SH-SY5Y (cell line): ENCODE measurements at regions not wholly inside any gene's neighbourhood (a gene's known extent, or its start where the extent isn't known, plus 50 kb on each side); places are given as distances from the start of the nearest gene placed in this dataset.

ENCODE experiments used
- GATA2 ChIP-seq: IDR thresholded peaks from 2 replicates; pipeline ENCODE4 v1.6.1; 2011; ENCODE audit warnings: mild to moderate bottlenecking, low read depth, low read length
- GATA3 ChIP-seq: IDR thresholded peaks from 2 replicates; pipeline ENCODE4 v1.6.1; 2011; ENCODE audit warnings: low read depth, mild to moderate bottlenecking, low read length, moderate library complexity

DNA sequence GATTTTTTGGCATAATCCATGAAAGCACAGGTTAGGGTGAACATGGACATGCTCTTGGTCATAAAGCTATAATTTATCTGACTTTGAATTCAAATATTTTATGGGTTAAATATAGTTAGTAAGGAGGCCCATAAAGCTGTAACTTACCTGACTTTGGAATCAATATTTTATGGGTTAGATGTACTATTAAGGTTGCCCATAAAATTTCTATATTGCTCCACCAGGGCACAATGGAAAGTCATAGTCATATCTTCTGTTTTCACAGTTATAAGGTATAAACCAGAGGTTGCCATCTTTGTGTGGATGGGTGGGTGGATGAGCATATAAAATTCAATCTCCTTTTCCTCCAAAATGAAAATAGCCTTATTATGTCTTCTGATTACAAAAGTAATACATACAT, 120.5 kb upstream of the ADAMTSL1 start:
- TF ChIP-seq GATA2 (no peak), GATA3 (no peak)

DNA sequence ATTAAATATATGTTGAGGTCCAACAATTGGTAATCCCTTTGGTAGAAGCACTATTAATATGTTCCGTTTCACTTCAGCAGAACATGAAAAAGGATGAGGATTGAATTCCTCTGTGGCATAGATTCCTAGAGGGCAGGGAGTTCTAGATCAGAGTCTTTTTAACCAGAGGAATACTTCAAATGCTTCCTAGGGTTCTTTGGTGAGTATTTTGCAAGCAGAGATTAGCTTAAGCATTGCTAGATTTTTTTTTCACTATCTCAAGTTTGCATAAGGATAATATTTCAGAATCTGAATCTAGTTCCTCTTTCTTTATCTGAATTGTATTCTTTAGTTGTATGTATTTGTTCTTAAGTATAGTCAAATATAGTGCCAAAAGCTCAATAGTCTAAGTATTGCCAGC, 116.6 kb upstream of the ADAMTSL1 start:
- TF ChIP-seq GATA3: no peak

GRCh38 chr9:18358325-18358724, 115.6 kb upstream of the ADAMTSL1 start:
- TF ChIP-seq GATA2 (no peak), GATA3 (no peak)

GRCh38 chr9:18359335-18359734, 114.6 kb upstream of the ADAMTSL1 start:
- TF ChIP-seq GATA2 (no peak), GATA3 (no peak)

DNA sequence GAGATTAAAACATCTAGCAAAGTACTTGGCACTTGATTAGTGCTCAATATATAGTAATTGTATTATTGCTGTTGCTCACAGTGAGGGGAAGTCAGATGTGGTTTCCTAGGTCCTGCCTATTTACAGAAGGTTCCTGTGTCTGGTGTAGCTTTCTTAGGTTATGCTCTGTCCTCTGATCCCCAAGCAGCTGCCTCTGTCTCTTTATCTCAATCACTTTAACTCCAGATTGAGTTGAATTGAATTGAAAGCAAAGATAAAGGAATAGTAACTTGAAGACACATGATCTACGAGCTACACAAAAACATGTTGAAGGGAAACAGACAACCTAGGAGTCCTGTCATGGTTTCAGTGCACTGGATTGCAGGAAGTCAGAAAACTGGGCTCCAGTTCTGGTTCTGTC, 113.9 kb upstream of the ADAMTSL1 start:
- TF ChIP-seq GATA2: no peak
- no peak for TF ChIP-seq GATA3

GRCh38 chr9:18361646-18362045, 112.3 kb upstream of the ADAMTSL1 start:
- TF ChIP-seq GATA3 (no peak), GATA2 (no peak)

GRCh38 chr9:18362166-18362565, 111.8 kb upstream of the ADAMTSL1 start:
- no peak for TF ChIP-seq GATA3
- no peak for TF ChIP-seq GATA2

DNA sequence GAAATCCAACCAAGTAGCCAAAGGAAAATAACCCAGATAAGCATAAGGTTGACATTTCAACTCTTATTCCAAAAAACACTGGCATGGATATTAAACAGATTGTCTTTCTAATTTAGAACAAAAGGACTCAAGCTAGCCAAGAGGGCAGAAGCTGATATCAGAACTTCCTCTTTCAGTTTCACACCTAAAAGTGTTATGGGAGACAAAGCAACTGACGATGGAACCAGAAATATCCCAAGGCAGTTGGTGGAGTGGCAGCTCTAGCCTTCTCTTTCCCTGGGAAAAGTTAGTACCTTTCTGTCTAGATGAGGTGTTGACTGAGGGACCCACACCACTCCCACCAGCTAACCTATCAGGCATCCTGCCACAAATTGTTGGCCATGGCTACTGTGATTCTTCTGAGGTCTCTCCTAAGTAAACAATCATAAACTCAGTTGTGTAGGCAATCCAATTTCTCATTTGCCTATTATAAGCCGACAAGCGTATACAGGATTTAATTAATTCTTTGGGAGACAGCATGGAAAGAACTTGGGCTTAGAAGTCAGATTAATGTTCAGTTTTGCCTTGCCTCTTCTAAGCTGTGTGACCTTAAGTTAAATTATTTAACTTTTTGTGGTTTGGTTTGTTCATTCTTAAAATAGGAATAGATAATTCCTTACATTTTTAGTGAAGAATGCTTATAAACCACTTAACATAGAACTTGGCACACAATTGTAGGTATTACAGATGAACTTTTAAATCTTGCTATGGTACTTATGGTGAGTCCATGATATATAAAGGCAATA, 110.9 kb upstream of the ADAMTSL1 start:
- TF ChIP-seq GATA3: no peak
- TF ChIP-seq GATA2: no peak

- TF ChIP-seq GATA3 (no peak), GATA2 (no peak)
These were observed 108.3 kb upstream of the ADAMTSL1 start for GRCh38 chr9:18365651-18366050.

DNA sequence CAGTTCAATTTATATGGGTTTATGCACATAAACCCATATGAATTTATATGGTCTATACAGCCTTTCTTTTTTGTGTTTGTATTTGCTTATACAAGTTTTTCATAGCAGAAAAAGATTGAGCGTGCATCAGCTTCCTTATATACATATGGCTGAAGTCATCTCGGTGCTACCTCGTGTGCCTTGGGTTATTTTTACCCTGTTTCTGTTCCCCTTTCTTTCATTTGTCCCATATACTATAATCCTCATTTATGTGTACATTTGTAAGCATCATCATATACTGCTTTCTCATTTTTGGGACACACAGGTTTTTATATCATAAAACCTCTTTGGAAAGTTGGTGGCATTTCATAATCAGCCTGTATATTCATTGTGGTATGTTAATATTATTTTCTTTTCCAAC, 107.8 kb upstream of the ADAMTSL1 start:
- TF ChIP-seq GATA3 (no peak), GATA2 (no peak)

DNA sequence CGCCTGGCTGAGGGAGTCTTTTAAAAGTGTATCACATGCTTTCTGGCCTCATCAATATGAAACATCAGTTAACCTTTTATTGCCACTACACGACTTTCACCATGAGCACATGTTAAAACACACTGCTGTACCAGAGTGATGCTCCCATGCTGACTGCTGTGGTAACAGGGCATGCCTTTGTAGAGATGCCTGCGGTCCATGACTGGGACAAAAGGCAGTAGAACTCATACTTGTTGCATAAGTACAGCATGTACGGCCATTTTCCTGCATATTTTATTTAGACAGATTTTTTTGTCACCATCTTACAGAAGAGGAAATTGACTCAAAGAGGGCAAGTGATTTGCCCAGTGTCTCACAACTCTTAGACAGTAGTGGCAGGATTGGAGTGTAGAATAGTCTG, 105.7 kb upstream of the ADAMTSL1 start:
- no peak for TF ChIP-seq GATA2
- TF ChIP-seq GATA3: no peak

DNA sequence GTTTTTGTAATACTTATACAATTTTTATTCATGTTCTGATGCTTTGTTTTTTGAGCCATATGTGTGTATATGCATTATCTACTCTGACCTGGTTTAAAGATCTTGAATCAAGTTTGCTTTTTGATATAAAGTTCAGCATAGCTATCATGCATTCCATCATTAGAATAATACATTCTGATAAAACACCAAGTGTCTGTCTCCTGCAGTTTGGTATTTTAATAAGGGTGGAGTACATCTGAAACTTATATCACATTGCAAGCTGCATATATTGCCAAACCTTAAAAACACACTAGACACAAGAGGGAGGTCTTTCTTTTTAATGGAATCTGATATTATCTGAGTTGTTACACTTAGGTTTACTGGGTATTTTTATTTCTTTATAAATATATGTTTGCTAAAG, 102.8 kb upstream of the ADAMTSL1 start:
- TF ChIP-seq GATA3: no peak

DNA sequence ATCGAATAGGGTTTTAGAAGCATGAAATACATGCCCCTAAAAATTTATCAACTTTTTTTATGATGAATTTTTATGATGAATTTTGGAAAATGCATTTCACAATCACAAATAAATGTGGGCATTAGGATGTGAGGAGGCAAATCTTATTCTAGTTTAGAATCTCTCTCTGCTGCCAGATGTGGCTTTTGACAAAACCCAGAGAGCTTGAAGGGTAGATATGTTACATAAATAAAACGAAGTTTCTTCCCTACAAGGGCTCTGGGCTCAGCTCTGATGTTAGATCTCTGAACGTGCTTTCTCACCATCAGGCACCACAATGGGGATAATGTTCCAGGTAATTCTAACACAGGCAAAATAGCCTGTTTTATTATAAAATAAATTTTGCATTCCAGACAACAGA, 102.3 kb upstream of the ADAMTSL1 start:
- TF ChIP-seq GATA2 (no peak), GATA3 (no peak)

DNA sequence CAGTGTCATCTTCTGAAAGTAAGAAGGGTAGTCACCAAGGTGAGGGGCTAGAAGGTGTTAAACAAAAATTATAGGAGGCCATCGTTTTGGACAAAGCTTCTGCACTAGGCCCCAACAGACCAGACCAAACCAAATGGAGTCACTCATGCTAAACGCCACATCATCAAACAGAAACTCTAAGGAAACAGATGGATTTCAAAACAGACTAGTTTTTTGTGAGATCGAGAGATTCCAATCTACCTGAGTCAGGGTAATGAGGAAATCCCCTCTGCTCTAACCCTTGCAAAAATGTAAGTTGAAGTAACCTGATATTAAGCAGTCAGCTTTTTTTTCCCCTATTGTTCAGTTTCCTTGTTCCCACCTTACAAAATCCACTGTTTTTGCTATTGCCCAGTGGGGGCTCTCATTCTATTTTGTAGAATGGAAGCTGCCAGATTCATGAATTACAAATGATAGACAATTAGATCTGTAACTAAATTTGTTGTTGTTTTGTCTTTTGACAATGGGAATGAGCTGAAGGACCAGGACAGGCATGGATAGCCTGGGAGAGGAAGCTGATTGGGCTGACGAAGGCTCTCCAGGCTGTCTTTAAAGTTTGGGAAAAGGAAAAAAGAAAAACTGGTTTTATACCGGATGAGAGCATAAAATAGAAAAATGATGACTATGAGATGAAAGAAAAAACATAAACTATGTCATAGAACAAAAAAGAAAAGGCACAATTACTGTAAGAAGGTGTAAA, 94.7 kb upstream of the ADAMTSL1 start:
- TF ChIP-seq GATA2 (no peak), GATA3 (no peak)

GRCh38 chr9:18382243-18382642, 91.7 kb upstream of the ADAMTSL1 start:
- TF ChIP-seq GATA3 (no peak), GATA2 (no peak)

GRCh38 chr9:18384066-18384465, 89.9 kb upstream of the ADAMTSL1 start:
- no peak for TF ChIP-seq GATA2
- no peak for TF ChIP-seq GATA3
